DMS153 treated with DMSO at 0.1 percent for 48 hours (cell line): ENCODE measurements at regions not wholly inside any gene's neighbourhood (a gene's known extent, or its start where the extent isn't known, plus 50 kb on each side); places are given as distances from the start of the nearest gene placed in this dataset.

Experiments used
- DNase-seq: peaks from one replicate; lab custom pipeline; 2025; ENCODE audit not compliant: unreplicated experiment; lab: John Stamatoyannopoulos, UW

DNA sequence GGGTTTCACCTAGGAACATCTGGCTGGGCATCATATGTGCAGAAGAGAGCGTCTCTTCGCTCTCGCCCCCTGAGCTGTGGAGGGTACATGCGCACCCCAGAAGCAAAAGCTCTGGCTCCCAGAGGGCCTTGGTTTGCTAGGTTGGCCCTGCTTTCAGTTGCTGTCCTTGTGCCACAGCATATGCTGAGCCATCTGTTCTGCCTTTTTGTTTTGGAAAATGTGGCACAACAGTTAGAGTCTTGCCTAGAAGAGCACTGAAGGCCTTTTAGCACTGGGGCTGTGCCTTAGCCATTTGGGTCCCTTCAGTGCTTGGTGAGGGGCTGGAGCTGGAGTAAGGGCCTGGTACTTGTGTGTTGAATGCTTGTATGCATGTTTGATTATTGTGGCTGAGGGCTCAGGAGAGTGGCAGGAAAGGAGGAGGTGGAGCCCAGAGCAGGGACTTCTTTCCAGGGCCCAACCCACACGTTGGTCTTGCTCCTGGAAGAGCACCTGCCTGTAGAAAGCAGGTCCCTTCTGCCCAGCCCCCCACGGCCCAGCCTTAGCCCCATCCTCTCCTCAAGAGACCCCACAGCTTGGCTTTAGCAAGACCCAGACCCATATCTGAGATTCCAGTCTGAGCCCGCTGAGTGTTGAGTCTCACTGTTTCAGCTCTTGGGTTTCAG, 113.7 kb downstream of the SLC25A47 start:
- DNase-seq, result no peak

DNA sequence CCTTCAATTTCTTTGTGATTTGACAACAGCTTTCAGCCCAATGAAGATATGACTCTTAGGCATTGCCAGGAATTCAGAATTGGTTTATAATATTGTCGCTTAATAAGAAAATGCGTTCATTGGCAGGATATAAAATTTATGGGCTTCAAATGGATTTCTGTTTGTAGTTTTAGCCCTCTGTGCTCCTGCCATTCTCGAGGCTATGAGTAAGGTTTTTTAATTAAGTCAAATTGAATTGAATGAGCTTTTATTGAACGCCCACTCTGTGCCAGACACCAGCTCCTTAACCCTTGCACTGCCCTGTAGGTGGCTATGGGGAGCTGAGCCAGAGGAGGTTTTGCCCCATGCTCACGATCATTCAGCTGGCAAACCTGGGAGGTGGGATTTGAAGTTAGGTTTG, 115.1 kb downstream of the SLC25A47 start:
- DNase-seq, result no peak

DNA sequence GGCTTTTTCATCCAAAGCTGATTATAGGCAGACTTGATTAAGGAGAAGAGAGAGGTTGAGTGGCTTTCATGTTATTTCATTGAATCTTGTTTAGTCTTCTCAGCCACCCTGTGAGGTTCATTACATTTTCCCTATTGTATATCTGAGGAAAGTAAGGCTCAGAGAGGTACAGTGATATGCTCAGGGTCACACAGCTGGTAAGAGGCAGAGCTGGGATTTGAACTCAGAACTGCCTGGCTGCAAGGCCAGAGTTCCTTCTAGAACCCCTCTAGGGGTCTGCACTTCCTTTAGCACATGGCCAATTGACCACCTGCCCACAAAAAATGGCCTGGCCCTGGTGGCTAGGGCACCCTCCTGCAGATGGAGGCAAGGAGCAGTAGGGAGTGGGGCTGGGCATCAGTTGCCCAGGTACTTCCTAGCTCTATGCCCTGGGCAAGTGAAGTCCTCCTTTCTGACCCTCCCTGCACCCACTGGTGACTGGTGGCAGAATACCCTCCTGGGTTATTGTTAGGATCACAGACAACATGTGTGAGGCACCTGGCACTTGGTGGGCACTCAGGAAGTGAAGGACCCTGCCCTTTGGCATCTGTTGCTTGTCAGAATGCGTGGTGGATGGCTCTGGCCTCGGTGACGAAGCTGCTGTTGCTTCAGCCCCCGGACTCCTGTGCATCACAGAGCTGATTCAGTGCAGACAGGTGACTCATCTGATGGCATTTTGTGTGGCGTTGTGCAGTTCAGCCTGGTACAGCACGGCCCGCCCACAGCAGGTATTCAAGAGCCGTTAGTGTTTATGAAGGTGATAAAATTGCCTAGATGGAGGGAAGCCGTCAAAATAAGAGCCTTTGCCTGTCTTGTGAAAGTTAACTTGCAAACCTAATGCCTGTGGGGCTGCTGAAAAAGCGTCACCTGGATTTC, 115.8 kb downstream of the SLC25A47 start:
- no peak for DNase-seq

DNA sequence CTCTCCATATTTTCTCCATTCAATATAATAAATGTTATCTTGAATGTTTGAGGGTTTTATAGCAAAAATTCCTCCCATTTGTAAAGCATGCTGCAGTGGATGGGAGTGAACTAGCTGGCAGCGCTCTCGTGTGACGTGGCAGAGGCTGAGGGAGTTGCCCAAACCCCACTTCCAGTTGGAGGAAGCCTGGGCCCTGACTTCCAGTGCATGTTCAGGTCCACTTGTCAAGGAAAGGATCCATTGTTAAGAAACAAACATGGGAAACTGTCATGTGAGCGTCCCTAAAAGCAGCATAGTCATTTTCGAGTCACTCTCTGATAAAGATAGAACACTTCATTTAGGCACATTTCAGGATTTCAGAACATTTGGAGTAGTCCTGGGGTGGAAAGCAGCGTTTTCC, 116.6 kb downstream of the SLC25A47 start:
- no peak for DNase-seq

DNA sequence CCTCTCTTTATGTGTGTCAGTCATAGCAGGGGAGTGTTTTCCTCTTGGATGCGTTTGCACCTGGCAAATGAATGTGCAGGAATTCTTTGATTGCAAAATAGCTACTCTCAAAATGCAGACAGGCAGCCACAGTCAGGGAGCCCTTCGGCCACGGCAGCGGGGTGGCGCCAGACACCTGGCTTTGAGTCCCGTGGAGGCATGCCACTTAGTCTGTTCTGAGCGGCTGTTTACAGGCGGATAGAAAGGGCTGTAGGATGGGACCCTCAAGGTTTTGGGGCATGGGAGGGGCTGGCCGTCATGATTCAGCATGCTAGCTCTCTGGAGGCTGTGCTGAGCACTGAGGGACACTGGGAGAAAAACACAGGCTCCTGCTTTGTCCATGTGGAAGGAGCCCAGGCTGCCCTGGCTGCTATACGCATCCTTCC, 117.1 kb downstream of the SLC25A47 start:
- peak; percentile 55 for DNase-seq

DNA sequence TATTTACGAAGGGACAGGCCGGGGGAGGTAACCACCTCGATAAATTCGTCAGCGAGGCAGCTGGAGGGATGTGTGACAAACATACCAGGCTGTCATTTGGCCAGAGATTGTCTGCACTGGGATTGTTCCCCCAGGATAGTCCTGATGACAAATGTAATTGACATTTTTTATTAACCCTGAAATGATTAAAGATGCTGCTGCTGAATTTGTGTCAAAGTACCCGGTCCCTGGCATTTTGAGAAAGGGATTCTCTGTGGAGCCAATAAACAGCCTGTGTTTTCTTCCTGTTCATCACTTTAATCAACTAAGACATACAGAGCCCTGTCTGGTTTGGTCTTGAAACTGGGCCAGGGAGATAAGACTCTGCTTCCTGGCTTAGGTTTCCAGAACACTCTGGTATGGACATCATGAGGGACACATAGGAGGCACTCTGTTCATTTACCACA, 117.6 kb downstream of the SLC25A47 start:
- no peak for DNase-seq

DNA sequence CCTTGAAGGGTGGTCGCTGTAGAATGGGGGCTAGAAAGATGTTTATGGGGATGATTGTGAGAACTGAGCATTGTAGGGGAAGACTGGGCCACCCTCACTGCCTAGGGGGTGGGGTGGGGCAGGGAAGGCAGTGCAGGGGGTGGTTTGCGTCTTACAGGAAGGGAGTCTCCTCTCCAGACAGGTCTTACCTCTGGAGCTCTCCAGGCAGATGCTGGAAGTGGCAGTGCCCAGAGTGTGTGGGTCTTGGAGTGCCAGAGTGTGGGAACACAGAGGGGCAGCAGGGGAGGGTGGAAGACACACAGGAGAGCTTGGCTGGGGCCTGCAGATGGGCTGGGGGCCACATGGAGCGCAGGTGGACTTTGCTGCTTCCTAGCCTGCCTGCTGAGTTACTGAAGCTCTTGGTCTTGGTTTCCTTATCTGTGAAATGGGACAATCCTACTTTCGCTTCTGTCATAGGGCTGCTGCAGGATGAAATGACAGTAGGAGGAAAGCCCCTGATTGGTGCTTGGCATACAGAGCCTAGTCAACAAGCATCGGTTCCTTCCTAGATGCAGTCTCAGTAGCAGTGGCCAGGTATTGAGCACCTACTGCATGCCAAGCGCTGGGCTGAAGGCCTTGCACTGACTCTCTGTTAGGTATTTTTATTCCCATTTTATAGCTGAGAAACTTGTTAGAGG, 118.3 kb downstream of the SLC25A47 start:
- no peak for DNase-seq

DNA sequence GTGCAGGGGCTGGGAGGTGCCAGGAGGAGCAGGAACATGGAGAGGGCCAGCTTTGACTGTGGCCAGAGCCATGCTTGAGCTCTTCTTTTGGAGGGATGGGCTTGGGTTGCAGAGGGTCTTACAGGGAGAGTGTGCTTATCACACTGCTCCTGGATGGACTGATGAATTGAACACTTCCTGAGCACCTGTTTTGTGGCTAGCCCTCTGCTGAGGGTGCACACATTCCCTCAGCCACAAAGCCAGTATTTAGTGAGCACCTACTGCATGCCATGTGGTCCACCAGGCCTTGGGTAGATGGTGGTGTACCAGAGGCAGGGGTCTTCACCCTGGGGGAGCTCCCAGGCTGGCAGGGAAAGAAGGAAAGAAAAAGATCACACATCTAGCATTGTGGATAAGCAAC, 118.9 kb downstream of the SLC25A47 start:
- DNase-seq, result no peak

DNA sequence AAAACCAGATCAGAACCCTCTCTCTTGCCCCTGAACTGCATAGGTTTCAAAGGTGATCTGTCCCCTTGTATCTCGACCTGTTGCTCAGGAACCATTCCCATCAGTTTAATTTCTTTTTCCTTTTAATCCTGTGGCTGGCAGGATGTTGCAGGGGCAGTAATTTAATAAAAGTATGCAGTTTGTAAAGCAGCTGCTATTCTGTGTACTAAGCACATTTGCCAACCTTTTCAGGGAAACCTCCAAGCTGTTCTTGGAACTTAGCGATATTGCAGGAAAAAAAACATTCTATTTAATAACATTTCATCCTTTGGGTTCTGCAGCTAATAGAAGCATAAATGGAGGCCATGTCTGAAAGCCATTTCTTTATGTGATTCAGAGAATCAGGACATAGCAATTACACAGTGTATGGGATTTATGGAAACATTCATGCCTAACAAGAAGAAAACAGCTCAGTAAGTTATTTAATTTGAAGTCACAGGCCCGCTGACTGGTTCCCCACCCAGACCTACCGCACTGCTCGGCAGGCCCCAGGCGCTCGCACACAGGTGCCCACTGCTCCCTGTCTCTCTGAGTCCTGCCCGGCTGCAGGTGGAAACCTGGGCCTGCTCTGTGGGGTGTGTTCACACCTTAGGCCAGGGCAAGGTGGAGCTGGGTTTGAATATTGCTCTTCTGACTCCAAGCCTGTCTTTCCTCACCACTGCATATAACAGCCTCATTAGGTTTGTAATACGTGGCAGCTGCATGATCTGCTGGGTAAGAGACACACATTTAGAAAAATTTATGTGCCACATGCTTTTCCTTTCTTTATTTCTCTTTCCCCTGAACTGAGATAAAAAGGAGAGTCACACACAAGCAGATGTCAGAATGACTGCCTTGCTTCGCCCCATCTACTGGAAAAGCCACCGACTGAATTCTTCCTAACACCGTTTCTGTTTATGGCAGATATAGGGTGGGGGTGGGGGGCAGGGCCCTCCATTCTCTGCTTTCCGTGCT, 119.7 kb downstream of the SLC25A47 start:
- DNase-seq, result no peak

DNA sequence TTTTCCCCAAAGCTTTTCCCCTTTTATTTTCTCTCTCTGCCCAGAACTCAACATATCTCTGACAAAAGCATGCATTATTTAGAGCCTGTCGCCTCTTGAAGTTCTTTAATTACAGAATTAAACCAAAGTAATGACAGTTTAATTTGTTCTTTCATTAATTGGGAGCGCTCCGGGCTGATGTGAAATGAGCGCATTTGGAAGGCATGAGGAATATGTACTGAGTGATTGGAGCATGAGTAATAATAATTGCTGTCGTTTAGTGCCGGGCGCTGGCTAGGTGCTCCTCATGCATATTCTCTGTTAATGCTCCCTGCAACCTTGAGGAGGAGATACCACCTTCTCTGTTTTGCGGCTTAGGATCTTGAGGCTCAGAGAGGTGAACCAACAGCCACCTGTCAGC, 120.5 kb downstream of the SLC25A47 start:
- no peak for DNase-seq

DNA sequence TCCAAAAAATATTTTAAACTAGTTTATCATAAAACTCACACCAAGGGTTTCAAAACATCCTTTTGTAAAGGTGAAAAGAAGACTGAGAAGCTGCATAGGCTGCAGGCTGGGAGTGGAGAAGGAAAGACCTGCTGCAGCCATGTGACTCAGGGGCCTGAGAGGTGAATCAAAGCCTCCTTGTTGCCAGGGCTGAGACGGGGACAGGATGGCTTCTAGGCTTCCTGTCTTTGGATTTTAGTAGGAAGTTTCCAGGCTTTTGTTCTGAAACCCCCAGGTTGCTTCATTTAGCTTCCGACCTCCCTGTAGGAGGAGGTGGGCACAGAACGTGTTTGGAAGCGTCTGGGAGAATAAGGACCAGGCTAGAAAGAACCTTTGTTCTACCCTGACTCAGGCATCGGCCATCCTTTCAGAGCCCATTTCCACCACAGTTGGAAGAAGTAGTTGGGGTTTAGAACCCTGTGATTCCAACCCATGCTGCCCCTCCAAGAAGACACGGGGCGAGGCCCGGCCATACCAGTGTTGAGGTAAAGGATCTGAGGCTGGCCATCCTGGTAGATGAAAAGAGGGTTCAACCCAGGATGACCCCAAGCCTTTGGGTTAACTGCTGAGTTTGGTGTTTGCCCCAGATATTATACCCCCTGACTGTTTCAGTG, 122.4 kb downstream of the SLC25A47 start:
- DNase-seq, result no peak

DNA sequence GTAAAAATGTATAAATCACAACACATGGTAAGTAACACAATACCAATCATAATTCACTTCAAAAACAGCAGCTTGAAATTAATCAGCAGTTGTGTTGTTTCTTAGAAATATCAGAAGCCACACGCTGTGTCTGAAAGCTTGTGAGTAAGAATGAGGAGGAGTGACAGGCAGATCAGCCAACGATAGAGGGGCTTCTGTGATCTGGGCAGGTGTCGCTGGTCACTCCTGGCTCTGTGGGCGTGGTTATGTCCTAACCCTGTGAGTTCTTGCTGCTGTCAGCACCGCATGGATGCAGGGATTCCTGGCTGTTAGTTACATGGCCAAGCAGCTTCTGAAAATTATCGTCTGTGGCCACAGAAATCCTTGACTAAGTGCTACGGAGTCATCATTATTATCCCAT, 123.4 kb downstream of the SLC25A47 start:
- DNase-seq, result no peak

DNA sequence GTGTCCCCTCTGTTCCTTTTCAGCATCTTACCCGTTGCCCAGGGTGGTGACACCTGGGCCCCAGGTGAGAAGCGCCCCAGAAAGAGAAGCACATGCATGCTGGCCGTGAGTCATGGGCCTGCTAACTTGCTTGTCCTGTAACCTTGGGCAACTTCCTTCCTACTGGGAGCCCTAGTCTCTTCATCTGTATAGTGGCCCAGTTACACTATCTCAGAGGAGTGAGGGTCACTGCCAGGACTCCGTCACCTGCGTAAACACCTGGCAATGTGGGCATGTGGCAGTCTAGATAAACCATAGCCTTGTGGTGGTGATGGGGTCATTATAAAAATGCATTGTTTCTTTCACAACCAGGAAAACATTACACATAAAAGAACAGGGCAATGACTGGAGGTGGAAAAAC, 125.2 kb downstream of the SLC25A47 start:
- DNase-seq, result no peak

DNA sequence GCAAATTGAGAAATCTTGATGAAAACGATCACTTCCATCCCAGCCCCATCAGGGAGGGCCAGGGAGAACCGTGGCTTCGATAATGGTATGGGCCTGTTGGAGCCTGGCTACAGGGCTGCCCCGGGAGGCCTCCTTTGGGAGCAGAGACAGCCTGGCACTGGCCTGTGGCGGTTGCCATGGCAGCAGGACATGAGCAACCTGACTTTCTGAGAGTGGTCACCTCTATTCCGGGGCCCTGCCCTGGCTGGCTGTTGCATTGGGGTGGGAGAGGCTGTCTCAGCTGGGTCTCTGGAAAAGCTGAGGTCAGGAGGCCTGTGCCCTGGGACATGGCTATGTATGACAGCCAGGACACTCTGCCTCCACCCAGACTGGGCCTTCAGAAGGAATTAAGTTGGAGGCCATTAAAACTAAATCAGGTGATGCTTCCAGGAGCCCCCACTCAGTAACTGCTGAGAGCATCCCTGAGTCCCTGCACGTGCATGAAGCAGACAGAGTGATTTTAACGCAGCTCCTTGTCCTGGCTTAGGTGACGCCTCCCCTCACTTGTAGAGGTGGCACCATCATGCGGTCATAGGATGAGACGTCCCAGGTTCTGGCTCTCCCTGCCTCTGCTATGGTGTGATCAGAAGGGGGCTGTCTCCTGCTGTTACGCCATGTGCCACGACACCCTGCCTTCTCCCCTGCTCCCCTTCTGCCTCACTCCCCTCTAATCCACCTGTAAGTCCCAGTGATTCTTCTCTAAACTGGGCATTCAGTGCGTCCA, 126.3 kb downstream of the SLC25A47 start:
- DNase-seq, result no peak

DNA sequence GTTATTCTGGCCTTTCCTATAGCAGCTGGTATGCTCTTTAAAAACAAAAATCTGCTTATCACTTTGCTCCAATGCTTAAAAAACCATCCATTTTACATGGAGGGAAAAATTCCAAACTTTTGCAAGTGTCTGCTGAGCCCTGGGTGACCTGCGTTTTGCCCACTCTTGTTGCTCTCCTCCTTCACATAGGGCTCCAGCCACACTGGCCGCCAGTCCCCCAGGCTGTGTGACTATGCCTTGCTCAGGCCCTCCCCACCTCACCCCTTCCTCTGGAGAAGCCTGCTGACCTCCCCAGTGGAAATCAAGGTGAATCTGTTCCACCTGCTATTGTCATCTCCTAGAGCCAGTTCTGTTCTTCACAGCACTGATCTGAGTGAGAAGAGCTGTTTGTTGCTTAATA, 126.9 kb downstream of the SLC25A47 start:
- DNase-seq, result no peak

DNA sequence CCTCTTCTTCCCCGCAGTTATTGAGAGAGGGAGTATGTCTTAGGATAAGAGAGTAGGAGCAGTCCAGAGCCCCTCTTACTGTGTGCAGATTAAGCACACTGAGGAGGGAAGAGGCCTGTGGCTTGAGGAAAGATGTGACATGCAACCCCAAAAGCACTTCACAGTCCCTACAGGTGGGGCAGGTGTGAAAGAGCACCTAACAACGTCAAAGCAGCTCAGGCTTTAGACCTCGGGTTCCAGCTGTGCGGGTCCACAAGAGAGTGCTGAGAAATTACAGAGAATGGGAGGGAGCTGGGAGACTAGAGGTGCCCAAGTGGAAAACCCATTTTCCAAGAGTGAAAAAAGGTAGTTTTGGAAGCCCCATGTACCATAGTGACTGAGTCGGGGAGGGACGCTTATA, 127.6 kb downstream of the SLC25A47 start:
- no peak for DNase-seq

DNA sequence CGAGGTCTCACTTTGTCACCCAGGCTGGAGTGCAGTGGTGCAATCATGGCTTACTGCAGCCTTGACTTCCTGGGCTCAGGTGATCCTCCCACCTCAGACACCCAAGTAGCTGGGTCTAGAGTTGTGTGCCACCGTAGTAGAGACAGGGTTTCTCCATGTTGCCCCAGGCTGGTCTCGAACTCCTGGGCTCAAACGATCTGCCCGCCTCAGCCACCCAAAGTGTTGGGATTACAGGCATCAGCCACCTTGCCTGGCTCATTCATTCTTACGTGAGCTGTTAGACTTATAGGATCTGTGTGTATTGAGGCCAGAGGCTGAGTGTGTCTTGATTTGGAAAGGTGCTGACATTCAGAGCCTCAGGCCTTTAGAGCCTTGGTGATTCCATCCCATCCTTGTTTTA, 128.1 kb downstream of the SLC25A47 start:
- no peak for DNase-seq

DNA sequence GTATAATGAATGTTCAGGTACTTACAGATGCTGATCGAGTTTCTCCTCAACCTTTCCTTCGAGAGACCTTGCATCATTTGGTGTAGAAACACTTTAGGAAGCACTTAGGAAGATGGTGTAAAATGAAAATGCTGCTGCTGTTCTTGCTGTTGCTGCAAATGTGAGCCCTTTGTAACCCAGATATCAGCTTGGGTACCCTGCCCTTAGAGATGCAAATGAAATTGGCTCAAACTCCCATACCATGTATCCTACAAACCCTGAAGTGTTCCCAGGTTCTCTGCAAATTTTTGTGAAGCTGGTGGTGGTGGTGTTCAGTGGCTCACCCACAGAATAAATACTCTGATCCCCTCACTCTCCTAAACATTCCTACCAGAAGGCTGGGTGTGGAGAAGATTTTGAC, 130.8 kb downstream of the SLC25A47 start:
- DNase-seq, result no peak

DNA sequence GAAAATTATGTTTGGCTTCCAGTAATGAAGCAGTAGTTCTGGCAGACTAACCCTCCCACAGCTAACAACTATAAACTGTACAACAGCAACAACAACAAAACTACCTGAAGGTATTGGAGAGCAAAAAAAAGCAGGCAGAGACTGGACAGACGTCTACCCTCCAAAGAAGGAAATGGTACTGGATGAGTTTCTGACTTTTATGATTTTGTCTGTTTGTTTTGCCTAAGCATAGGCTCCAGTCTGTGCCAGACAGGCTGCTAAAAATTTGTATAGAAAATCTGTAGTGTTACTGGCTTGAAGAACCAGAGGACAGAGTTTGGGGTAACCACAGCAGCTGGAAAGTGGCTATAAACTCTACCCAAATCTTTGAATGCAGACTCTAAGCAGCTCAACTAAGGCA, 131.3 kb downstream of the SLC25A47 start:
- peak; percentile 16 for DNase-seq
